Embryonic facial prominence (tissue), 1 donor: ENCODE measurements at regions not wholly inside any gene's neighbourhood (a gene's known extent, or its start where the extent isn't known, plus 50 kb on each side); places are given as distances from the start of the nearest gene placed in this dataset.
"Not testable (repeated sequence)": the region's sequence is repeated elsewhere in the genome, so short reads cannot be mapped to it uniquely, and the experiment has no call there.

Experiments used
- DNase-seq: peaks from one replicate; pipeline ENCODE4 v3.0.0-alpha.2; 2016; ENCODE audit errors: extremely low spot score

DNA sequence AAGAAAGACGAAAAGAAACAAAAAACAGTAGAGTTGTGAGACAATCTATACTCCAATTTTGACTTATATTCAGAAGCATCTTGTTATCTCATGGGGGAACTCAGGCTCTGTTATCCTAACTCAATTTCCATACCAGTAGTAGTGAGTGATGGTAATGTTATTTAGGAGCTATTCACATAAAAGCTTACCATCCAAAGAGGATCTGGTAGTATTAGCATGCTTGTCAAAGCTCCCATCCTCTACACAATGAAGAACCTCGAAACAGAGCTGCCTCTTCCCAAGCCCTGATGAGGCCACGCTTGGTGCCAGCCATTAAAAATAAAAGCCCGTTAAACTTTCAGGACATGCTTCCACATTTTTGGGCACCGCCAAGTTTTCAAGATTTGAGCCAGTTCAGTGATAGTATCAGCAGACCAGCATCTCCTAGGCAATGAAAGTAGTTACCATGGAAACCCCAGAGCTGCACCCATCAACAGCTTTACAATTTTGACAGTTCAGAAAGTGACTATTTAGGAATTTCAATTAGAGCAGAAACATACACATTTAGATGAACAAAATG, 173.3 kb downstream of the CD83 start:
- DNase-seq = no peak

GRCh38 chr6:14291331-14291730, 173.8 kb downstream of the CD83 start:
- no peak for DNase-seq

DNA sequence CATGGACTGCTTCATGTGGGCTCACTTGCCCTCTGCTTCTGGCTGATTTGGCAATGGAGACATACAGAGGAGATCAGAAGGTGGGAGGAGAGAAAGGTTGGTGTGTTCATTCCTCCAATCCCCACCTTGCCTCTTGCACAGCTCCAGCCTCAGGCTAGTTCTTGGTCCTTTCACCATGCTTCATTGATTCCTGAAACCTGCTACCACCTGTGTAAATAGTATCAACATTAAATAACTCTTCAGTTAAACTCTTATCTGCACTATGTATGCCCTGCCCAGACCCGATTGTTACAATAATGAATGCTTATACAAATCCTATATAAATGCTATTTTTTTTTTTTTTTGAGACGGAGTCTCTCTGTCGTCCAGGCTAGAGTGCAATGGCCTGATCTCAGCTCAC, 174.5 kb downstream of the CD83 start:
- no peak for DNase-seq

DNA sequence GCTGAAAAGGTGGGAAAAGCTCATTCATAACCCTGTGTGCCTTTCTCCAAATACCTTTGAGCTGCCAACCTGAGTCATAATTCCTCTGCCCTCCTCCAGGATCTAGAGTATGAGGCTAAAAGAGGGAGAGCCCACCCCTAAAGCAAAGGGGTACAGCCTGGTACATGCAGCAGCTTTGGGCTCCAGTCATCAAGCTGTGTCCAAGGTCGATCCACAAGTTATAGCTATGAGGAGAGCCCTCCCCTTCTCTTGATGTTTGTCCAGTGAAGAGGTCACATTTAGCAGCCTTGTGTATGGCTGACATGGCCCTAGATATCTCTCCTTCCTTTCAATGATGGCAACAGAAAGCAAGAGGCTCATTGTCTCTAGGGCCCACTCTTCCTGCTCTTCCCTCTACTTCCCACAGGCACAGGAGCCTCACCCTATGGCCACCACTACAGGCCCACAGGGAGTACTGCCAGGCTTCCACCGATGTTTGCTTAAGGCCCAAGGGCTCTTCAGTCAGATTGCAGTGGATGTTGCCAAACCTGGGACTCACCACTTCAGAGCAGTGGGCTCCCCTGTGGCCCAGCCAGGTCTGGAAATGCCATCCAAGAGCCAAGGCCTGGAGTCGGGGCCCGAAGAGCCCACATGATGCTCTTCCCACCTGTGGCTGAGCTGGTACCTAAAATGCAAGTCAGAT, 176.8 kb downstream of the CD83 start:
- DNase-seq = no peak

DNA sequence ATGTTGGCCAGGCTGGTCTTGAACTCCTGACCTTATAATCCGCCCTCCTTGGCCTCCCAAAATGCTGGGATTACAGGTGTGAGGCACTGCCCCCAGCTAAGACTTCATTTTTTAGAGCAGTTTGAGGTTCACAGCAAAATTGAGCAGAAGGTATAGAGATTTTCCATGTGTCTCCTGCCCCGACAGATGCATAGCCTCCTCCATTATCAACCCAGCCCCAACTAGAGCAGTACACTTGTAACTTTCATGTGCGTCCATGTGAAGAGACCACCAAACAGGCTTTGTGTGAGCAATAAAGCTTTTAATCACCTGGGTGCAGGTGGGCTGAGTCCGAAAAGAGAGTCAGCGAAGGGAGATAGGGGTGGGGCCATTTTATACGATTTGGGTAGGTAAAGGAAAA, 179.1 kb downstream of the CD83 start:
- DNase-seq = not testable (repeated sequence)

DNA sequence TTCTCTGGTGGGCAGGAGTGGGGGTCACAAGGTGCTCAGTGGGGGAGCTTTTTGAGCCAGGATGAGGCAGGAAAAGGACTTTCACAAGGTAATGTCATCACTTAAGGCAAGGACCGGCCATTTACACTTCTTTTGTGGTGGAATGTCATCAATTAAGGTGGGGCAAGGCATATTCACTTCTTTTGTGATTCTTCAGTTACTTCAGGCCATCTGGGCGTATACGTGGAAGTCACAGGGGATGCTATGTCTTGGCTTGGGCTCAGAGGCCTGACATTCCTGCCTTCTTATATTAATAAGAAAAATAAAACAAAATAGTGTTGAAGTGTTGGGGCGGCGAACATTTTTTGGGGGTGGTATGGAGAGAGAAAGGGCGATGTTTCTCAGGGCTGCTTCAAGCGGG, 179.5 kb downstream of the CD83 start:
- not testable (repeated sequence) for DNase-seq

DNA sequence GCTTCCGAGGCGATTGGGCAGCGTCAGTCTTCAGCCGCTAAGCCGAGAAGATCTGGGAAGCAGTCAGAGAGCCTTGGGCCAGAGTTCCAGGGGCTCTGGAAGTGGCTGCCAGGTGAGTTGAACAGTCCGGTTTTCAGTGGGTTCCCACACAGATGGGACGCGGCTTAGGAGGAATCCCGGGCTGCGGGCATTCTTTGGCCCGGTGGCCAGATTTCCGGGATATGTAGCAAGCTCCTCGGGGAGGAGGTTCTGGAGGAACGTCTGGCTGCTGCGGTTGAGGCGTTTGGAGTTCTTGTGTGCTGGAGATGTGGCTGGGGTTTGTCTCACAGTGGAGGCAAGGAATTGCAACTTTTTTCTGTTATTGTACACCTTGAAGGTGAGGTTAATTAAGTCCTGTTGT, 182.6 kb downstream of the CD83 start:
- DNase-seq = not testable (repeated sequence)

- DNase-seq = not testable (repeated sequence)
Measured at GRCh38 chr6:14300721-14301120, 183.1 kb downstream of the CD83 start.

- not testable (repeated sequence) for DNase-seq
Measured at GRCh38 chr6:14301477-14301876, 183.9 kb downstream of the CD83 start.

DNA sequence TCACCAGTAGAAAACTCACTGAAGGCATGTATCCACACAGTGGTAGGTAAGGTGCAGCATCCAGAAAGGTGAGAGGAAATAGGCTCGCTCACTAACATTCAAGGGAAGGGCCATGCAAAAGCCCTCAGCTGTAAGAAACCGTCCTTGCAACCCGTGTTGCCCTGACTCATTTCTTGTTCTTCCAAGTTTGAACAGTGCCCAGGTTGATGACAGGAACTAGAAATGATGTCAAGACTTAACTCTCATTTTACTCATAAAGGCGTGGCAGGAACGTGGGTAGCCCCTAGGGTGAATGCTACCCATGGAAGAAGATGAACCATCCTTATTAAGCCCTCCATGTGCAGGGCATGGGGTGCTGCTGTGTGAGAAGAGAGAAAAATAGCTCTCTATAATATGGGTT, 187.6 kb downstream of the CD83 start:
- DNase-seq = no peak

- DNase-seq = no peak
Measured at GRCh38 chr6:14305624-14306023, 188.1 kb downstream of the CD83 start.

DNA sequence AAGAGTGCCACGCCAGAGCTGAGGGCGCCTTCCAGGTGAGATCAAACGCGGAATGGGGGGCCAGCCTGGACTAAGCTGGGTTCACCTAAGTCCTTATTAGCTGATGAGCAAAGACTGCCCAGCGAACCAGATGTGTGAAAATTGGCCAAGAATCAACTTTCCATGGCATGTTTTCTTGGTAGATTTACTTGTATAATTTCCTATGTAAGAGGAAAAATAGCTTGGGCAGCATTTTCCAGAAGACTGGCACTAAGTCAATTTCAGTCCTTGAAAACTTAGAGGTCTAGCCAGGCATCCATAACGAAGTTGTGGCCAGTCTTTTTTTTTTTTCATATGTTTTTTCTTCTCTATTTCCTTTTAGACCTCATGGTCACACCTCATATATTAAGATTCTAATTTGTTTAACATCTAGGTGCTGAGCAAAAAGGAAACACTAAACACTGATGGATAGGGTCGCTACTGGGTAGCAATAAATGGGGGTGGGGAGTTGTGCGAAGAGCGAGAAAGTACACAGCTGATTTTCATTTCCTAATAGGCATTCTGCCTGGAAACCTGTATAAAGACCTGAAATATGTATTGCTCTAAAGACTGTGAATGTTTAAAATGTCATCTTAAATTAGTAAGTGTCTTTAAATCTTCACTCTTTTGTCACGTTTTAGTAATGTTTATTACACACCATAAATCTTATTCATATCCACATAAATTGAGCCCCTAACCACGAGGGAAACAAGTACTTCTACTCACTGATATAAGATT, 188.8 kb downstream of the CD83 start:
- DNase-seq = no peak

GRCh38 chr6:14309516-14309915, 191.9 kb downstream of the CD83 start:
- DNase-seq = no peak

GRCh38 chr6:14309951-14310445, 192.4 kb downstream of the CD83 start:
- DNase-seq = no peak

DNA sequence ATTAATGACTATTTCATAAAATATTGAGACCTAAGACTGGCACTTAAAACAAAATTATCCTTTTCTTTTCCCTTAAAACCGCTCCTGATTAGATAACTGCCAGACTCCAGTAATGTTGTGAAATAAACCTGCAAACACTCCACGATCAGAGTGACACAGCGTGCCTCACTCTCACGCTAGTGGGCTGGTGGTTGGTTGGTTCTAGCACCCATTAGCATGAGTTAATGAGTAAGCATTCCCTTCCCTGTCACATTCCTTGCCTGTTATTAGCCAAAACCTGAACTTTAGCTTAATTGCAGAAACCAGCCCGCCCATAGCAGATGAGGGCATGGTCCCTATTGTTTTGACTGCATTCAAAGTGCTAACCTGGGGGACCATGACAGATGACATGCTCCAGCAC, 193.4 kb downstream of the CD83 start:
- no peak for DNase-seq

DNA sequence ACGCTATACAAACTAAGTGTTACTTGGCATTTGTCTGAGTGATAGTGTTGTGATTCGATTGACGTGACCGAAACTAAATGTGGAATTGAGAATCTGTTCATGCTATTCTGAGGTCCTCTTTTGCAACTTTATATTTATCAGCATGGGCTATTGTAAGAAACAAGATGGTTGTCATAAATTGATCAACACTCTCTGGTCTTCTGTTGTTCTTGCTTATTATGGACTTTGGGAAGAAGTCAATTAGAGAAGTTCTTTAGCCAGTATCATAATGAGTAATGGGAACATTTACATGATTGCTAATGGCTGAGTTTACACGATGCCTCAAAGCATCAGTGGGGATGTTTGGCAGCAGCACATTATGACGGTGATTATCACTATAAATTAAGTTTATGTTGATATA, 195.0 kb downstream of the CD83 start:
- no peak for DNase-seq

- DNase-seq = no peak
Measured at GRCh38 chr6:14313248-14313647, 195.7 kb downstream of the CD83 start.

- DNase-seq = no peak
Measured at GRCh38 chr6:14315353-14315752, 197.8 kb downstream of the CD83 start.

DNA sequence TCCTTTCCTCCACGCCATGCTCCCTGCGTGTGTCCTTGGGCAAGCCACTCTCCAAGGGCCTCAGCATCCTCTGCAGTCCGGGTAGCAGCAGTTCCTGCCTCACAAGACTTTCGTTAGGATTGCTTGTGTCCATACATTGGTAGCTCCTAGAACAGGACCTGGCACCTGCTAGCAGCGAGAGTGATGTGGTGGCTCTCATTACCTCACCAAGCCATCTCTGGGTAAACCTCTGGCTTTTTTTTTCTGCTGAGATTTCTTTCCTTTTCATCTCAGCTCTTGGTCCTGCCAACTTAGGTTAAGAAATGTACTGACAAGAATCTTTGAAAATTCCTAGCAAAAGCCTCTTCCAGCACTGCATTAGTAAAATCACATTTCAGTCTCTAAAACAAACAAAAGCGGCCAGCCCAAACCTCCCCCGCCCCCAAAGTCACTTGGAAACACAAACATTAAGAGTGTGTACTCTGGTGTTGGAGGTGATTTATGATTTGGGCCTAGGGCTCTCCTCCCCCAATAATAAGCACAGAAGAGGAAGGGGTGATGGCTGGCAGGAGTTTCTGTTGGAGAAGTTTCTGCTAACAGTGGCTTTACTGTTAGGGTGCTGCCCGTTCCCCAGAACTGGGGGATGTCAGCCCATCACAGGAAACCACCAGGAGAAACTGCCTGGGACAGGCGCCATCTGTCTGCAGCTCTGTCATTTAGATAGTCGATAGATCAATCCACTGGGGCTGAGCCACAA, 199.2 kb downstream of the CD83 start:
- no peak for DNase-seq

DNA sequence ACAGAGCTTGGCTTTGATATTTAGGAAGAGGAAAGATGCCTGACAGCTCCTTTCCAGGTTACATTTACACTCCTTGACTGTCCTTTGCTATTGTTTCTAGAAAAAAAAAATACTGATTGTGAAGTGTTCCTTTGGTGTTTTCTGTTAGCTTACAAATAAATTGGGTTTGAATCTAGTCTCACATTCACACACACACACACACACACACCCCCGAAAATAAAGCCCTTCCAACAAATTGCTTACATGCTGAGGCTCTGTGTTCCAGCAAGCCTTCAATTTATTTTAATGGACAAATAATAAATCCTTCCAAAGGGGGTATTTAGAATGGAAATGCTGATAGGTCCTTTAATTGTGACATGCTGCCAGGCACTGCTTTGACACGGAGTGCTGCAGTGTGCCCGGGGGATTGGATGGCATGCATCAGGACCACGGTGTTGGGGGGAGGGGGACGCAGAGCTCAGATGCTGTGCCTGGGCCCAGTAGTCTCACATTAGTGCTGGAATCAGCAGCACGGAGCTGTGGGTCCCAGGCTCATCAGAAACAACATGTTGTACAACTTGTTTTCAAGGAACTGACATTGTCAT, 199.9 kb downstream of the CD83 start:
- DNase-seq = no peak

DNA sequence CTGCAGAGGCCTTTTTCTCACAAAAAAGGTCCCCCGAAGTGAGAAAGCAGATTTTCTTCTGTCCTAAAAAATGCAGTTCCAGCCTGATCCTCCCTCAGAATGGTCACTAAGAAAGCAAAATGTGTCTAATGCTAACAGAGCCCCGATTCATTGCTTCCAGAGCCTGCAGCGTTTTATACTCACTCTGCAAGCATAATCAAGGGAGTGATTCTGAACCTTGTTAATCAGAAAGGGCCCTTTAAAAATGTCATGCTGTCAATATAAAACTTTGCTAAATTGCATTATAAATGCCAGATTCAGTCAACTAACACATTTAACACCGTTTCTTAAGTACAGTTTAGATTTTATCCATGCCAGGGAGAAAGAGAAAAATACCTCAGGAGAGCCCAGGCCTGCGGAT, 202.8 kb downstream of the CD83 start:
- DNase-seq = no peak
